Fibroblast of lung (primary cell): ENCODE measurements at regions not wholly inside any gene's neighbourhood (a gene's known extent, or its start where the extent isn't known, plus 50 kb on each side); places are given as distances from the start of the nearest gene placed in this dataset.

ENCODE experiments used
- CTCF ChIP-seq, 2 donors: IDR thresholded peaks in 1 of 2; conservative IDR thresholded peaks in 1 of 2; 1 replicate in 1 of 2; 2 replicates in 1 of 2; pipeline ENCODE4 v1.5.1; 2011 to 2012; ENCODE audit warnings: low read length in 2 of 2, control low read depth in 1 of 2, inconsistent platforms in 1 of 2, low read depth in 1 of 2, mild to moderate bottlenecking in 1 of 2
- EZH2 ChIP-seq: IDR thresholded peaks from 2 replicates; pipeline ENCODE4 v1.5.1; 2012; ENCODE audit warnings: low read length, control low read depth, mild to moderate bottlenecking; ENCODE audit errors: missing control alignments

- TF ChIP-seq CTCF (conservative IDR thresholded peaks at IDR 0.05 in 1 of 2, IDR thresholded peaks at IDR 0.05 in 1 of 2; ENCODE audit: low read depth in 1 of 2, low read length in 2 of 2) = no peak
- TF ChIP-seq EZH2 = no peak
These were observed 163.4 kb upstream of the OGFRL1 start for GRCh38 chr6:71125216-71125615.
